Duodenal mucosa (tissue), 2 donors: ENCODE measurements at regions not wholly inside any gene's neighbourhood (a gene's known extent, or its start where the extent isn't known, plus 50 kb on each side); places are given as distances from the start of the nearest gene placed in this dataset.
"Not testable (repeated sequence)": the region's sequence is repeated elsewhere in the genome, so short reads cannot be mapped to it uniquely, and the experiment has no call there.

Experiments
- H3K27ac ChIP-seq: one replicate; pipeline ENCODE4 v1.7.0; 2013; ENCODE audit warnings: low read depth, low read length
- H3K27me3 ChIP-seq, 2 donors: one replicate each; pipeline ENCODE4 v1.7.0; 2013; ENCODE audit warnings: low read length in 2 of 2, control low read depth in 1 of 2; ENCODE audit not compliant: insufficient read depth in 2 of 2, control insufficient read depth in 1 of 2
- H3K36me3 ChIP-seq, 2 donors: one replicate each; pipeline ENCODE4 v1.7.0; 2013; ENCODE audit warnings: low read length in 2 of 2, control low read depth in 1 of 2; ENCODE audit not compliant: insufficient read depth in 2 of 2, control insufficient read depth in 1 of 2
- H3K4me1 ChIP-seq, 2 donors: one replicate each; pipeline ENCODE4 v1.7.0; 2013; ENCODE audit warnings: low read length in 2 of 2, control low read depth in 1 of 2; ENCODE audit not compliant: insufficient read depth in 2 of 2, control insufficient read depth in 1 of 2
- H3K4me3 ChIP-seq, 2 donors: one replicate each; pipeline ENCODE4 v1.7.0; 2013; ENCODE audit warnings: low read length in 2 of 2, low read depth in 1 of 2
- H3K9ac ChIP-seq, 2 donors: one replicate each; pipeline ENCODE4 v1.7.0; 2013; ENCODE audit warnings: low read length in 2 of 2, low read depth in 1 of 2
- H3K9me3 ChIP-seq, 2 donors: one replicate each; pipeline ENCODE4 v1.7.0; 2013; ENCODE audit warnings: low read length in 2 of 2, control low read depth in 1 of 2; ENCODE audit not compliant: control insufficient read depth in 1 of 2

DNA sequence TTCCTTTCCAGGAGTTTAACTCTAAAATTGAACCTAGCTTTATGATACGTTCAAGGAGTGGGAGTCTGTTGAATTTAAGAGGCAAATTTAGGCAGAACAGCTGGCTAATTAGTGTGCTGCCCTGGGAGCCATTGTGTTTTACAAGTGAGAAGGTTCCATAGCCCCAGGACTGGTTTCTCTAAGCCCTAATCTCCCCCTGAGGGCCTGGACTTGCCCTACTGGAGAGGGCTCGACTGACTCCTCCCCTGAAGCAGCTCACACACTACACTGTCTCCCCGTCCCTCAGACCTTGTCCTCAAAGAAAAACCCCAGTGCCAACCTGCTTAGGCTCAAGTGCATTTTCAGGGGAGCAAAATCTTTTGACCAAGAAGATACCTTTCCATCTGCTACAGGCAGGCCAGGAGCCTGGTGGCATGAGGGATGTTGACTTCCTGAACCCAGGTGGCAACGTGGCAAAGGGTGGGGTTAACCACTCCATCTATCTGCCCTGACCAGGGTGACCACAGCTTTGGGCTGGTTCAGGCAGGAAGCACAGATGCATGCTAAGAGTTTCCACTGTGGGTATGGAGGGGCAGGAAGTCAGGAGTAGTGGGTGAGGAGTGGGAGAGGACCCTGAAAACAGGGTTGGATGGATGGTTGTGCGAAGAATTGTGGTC, 68.9 kb upstream of the CARD11 start:
- Histone ChIP-seq H3K9me3 (no peaks in the 10 kb centered on the region), H3K27me3 (peaks cover 1 to 4% of the 10 kb centered on the region in 2 donors), H3K27ac (no peak overlapping the region), H3K36me3 (no peaks in the 10 kb centered on the region), H3K4me3 (no peak overlapping the region), H3K9ac (no peak overlapping the region), H3K4me1 (peaks cover 0 to 5% of the 10 kb centered on the region in 2 donors)

DNA sequence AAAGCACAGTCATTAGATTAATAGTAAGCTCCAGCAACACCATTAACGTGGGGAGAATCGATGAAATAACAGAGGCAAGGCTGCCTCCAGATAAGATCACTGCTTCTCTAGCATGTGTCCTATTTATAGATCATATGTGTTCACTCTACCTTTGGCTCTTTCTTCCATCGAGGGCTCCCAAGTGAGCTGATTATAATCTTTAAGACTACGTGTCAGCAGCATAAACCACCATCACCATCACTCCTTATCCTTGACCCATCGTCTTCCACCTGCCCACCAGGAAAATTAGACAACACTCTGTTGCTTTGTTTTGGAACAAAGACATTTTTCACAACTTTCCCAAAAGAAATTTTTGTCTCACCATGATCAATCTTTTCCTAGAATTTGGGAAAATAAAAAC, 71.2 kb upstream of the CARD11 start:
- no peaks in the 10 kb centered on the region for H3K9me3 ChIP-seq
- H3K4me1 ChIP-seq = peaks cover 0 to 5% of the 10 kb centered on the region in 2 donors
- H3K9ac ChIP-seq = no peak overlapping the region
- no peak overlapping the region for H3K4me3 ChIP-seq
- no peak overlapping the region for H3K27ac ChIP-seq
- peaks cover 4 to 7% of the 10 kb centered on the region in 2 donors for H3K27me3 ChIP-seq
- H3K36me3 ChIP-seq = no peaks in the 10 kb centered on the region

DNA sequence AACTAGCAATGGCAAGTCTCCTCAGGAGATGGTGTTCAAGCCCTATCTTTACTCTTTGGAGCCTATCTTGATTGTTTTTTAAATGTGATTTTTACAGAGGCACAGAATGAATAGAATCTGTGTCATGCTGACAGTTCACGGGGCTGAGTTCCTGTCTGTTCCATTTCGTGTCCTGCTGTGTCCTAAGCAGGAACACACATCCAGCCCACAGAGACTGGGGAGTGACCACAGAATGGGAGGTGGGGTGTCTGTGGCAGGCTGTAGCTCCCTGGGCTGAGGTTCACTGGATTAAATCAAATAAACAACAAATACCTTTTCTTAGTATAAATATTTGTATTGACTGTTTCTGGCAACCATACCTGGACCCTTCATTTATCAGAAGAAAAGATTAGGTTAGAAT, 73.4 kb upstream of the CARD11 start:
- no peaks in the 10 kb centered on the region for H3K9me3 ChIP-seq
- H3K36me3 ChIP-seq = no peaks in the 10 kb centered on the region
- peaks cover 0 to 5% of the 10 kb centered on the region in 2 donors for H3K4me1 ChIP-seq
- H3K4me3 ChIP-seq = no peak overlapping the region
- H3K9ac ChIP-seq = no peak overlapping the region
- H3K27me3 ChIP-seq = peaks cover 4 to 7% of the 10 kb centered on the region in 2 donors
- no peak overlapping the region for H3K27ac ChIP-seq

DNA sequence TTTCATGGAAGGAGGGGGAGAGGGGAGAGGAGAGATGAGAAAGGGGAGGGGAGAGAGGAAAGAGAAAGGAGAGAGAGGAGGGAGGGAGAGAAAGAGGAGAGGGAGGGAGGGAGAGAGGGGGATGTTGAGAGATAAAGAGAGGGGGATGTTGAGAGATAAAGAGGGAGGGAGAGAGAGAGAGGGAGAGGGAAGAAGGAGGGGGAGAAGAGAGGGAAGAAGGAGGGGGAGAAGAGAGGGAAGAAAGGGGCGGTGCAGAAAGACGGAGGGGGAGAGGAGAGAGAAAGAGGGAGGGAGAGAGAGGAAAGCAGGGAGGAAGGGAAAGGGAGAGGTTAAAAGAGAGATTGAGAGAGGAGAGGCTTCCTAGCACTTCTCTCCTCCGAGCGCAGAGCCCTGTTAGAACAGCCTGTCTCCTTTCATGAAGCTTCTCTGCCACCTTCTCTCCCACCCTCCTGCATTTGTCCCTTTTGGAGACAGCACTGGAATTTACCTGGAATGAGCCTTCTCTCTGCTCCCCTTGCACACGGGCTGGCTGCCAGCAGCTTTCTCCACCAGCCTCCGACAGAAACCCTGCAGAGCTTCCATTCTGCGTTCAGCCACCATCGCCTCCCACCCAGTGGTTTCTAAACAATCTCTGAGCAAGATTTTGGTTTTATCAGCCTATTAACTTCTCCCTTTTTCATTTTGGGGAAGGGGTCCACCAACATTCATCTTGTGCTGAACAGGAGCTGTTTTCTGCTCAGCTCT, 74.0 kb upstream of the CARD11 start:
- H3K27ac ChIP-seq = no peak overlapping the region
- H3K9me3 ChIP-seq = no peaks in the 10 kb centered on the region
- H3K27me3 ChIP-seq = peaks cover 3 to 7% of the 10 kb centered on the region in 2 donors
- H3K4me3 ChIP-seq = no peak overlapping the region
- H3K36me3 ChIP-seq = no peaks in the 10 kb centered on the region
- peaks cover 0 to 5% of the 10 kb centered on the region in 2 donors for H3K4me1 ChIP-seq
- no peak overlapping the region for H3K9ac ChIP-seq

DNA sequence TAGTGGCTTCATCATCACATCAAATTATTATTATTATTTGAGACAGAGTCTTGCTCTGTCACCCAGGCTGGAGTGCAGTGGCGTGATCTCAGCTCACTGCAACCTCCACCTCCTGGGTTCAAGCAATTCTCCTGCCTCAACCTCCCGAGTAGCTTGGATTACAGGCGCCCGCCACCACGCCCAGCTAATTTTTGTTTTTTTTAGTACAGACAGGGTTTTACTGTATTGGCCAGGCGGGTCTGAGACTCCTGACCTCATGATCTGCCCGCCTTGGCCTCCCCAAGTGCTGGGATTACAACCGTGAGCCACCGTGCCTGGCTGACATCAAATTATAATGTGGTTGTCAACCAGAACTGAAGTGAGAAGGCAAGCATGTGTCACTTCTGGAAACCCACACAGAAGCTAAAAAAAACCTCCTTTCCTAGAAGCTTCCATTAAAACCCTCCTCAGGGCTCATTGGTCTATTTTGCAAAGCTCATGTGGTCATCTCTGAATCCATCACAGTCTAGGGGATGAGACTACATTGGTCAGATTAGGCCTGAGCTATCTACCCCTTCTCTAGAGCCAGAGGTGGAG, 75.8 kb upstream of the CARD11 start:
- not testable (repeated sequence) for H3K4me3 ChIP-seq, H3K27me3 ChIP-seq, H3K36me3 ChIP-seq, H3K27ac ChIP-seq, H3K9ac ChIP-seq, H3K4me1 ChIP-seq, H3K9me3 ChIP-seq

DNA sequence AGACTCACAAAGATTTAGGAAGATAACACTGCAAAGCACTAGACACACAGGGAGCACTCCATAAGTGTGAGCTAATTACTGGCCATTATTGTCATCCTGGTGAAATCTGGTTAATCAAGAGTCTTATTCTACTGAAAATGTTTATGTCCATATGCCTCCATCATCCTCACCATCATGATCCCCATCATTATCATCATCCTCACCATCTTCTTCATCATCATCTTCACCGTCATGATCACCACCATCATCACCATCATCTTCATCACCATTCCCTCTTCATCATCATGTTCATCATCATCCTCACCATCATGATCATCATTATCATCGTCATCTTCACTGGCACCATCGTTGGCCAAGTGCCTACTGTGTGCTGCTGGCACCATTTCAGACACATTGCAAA, 76.3 kb upstream of the CARD11 start:
- H3K36me3 ChIP-seq = no peaks in the 10 kb centered on the region
- peaks cover 0 to 7% of the 10 kb centered on the region in 2 donors for H3K27me3 ChIP-seq
- no peaks in the 10 kb centered on the region for H3K9me3 ChIP-seq
- no peak overlapping the region for H3K9ac ChIP-seq
- no peak overlapping the region for H3K4me3 ChIP-seq
- no peak overlapping the region for H3K27ac ChIP-seq
- peaks cover 0 to 5% of the 10 kb centered on the region in 2 donors for H3K4me1 ChIP-seq

DNA sequence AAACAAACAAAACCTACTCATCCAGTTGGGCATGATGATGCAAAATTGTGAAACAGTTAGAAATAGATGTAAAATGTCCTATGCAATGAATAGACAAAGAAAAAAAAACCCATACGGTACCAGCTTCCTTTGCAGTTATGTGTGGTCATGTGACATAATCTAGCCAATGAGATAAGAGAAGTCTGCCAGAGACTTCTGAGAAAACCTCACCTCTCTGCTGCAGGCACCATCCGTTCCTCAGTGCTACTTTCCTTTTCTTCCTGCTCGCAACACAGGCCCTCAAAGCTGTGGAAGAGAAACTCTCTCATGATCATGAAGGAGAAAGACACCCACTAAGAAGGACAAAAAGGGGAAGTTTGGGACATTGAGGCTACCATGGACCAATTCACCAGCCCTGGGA, 76.8 kb upstream of the CARD11 start:
- no peaks in the 10 kb centered on the region for H3K36me3 ChIP-seq
- H3K4me1 ChIP-seq = peaks cover 0 to 5% of the 10 kb centered on the region in 2 donors
- H3K4me3 ChIP-seq = no peak overlapping the region
- H3K9ac ChIP-seq = no peak overlapping the region
- H3K27ac ChIP-seq = no peak overlapping the region
- H3K27me3 ChIP-seq = peaks cover 0 to 7% of the 10 kb centered on the region in 2 donors
- H3K9me3 ChIP-seq = no peaks in the 10 kb centered on the region

DNA sequence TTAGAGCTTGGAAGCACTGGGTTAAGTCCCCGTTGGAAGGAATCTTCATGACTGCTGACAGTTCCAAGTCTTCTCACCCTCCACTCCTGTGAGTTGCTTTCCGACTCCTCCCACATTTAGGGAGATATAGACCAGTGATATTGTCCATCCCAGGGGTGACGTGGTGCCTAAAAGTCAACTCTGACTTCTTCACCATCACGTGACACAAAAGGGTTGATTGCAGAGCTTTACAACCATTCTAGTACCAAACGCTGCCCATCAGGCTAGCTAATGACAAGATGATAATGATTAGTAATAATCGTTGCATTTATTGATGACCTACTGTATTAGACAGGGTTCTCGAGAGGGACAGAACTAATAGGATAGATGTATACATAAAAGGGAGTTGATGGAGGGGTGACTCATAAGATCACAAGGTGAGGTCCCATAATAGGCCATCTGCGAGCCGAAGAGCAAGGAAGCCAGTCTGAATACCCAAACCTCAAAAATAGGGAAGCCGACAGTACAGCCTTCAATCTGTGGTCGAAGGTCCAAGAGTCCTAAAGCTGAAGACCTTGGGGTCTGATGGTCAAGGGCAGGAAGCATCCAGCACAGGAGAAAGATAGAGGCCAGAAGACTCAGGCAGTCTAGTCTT, 85.3 kb upstream of the CARD11 start:
- Histone ChIP-seq H3K4me3 (no peak overlapping the region), H3K4me1 (no peaks in the 10 kb centered on the region), H3K27ac (no peak overlapping the region), H3K36me3 (no peaks in the 10 kb centered on the region), H3K9me3 (peaks cover 0 to 4% of the 10 kb centered on the region in 2 donors), H3K27me3 (no peaks in the 10 kb centered on the region), H3K9ac (no peak overlapping the region)

DNA sequence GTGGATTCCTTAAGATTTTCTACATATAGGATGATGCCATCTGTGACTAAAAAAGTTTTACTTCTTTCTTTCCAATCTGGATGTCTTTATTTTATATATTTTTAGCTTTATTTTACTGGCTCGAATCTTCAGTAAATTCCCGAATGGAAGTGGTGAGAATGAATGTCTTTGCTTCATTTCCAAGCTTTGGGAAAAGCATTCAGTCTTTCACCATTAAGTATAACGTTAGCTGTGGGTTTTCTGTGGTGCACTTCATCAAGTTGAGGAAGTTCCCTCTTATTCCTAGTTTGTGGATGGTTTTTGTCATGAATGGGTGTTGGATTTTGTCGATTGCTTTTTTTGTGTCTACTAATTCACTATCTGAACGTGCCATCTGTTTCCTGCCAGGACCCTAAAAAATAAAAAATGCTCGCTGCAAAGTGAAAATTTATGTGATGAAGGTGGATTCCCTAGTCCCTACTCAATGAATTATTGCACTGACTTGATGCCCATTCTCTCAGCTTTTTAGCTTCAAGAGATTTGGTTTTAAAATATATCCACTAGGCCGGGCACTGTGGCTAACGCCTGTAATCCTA, 90.2 kb upstream of the CARD11 start:
- H3K36me3 ChIP-seq = no peaks in the 10 kb centered on the region
- no peak overlapping the region for H3K9ac ChIP-seq
- H3K4me3 ChIP-seq = no peak overlapping the region
- H3K27me3 ChIP-seq = peaks cover 0 to 4% of the 10 kb centered on the region in 2 donors
- H3K9me3 ChIP-seq = peaks cover 0 to 4% of the 10 kb centered on the region in 2 donors
- H3K27ac ChIP-seq = no peak overlapping the region
- no peaks in the 10 kb centered on the region for H3K4me1 ChIP-seq

DNA sequence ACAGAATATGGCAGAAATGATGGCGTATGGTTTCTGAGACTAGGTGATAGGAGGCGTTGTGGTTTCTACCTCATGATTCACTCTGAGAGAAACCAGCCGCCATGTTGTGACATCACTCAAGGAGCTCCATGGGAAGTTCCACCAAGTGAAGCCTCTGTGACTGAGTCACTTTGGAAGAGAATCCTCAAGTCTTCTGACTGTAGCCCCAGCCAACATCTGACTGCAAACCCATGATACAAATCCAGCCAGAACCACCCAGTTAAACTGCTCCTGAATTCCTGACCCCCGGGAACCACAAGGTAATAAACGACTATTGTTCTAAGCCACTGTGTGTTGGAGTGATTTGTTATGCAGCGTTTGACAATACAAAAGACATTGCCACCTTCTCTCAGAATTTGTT, 91.1 kb upstream of the CARD11 start:
- H3K4me3 ChIP-seq = no peak overlapping the region
- no peak overlapping the region for H3K27ac ChIP-seq
- H3K9ac ChIP-seq = no peak overlapping the region
- peaks cover 0 to 5% of the 10 kb centered on the region in 2 donors for H3K27me3 ChIP-seq
- peaks cover 0 to 4% of the 10 kb centered on the region in 2 donors for H3K9me3 ChIP-seq
- no peaks in the 10 kb centered on the region for H3K36me3 ChIP-seq
- H3K4me1 ChIP-seq = no peaks in the 10 kb centered on the region
